ENCODE measurements at regions not wholly inside any gene's neighbourhood (a gene's known extent, or its start where the extent isn't known, plus 50 kb on each side); places are given as distances from the start of the nearest gene placed in this dataset.

DNA sequence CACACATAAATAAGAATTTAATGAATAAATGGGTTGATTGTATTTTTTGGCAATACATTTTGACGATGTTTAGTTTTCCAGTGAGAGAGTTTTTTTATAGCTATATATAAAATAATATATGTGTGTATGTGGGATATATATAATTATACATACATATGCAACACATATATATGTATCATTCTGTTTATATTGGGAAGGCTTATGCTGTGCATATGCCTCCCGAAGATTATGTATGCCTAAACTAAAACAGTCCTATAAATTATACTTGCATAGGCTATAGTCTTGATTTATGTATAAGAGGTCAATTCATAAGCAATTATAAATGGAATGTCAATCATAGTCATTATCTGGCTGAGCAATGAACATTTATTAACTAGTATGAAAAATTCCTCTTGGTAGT, 151.3 kb upstream of the HMHB1 start:
- in situ Hi-C loops (cut with HindIII; ENCODE audit: low sequenced_read_pairs), result no loop called here
- no peak overlapping the region for H3K4me3 ChIP-seq (ENCODE audit: low read depth, low read length)
- TF ChIP-seq, protein P1, sequence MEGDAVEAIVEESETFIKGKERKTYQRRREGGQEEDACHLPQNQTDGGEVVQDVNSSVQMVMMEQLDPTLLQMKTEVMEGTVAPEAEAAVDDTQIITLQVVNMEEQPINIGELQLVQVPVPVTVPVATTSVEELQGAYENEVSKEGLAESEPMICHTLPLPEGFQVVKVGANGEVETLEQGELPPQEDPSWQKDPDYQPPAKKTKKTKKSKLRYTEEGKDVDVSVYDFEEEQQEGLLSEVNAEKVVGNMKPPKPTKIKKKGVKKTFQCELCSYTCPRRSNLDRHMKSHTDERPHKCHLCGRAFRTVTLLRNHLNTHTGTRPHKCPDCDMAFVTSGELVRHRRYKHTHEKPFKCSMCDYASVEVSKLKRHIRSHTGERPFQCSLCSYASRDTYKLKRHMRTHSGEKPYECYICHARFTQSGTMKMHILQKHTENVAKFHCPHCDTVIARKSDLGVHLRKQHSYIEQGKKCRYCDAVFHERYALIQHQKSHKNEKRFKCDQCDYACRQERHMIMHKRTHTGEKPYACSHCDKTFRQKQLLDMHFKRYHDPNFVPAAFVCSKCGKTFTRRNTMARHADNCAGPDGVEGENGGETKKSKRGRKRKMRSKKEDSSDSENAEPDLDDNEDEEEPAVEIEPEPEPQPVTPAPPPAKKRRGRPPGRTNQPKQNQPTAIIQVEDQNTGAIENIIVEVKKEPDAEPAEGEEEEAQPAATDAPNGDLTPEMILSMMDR (IDR thresholded peaks at IDR 0.05; ENCODE audit: low read depth, low read length, missing control alignments), result no peak
- DNase-seq (ENCODE audit: low read depth), result no peak

DNA sequence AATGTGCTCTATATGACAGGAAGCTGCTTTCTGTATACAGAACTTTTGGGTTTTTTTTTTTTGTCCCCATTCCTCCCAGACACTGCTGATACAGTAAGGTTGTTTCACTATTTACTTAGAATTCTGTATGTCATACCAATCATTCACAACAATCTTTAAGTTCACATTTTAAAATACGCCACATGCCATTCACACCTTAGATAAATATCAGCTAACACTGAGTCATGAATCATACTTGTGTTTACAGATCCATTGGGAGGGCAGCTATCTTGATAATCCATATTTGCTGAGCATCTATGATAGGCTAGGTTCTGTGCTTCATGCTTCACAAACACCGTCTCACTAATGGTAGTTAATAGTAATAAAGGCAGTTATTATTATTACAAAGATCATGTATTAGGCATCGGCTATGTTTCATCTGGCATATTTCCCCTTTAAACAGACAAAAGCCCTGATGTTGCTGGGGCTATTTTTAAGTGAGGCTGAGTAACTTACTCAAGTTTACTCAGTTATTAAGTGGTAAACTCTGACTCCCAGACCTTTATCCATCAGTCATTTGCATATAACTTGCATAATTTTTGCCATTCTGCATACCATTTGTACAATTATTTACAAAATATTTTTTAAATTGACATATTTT, 152.2 kb upstream of the HMHB1 start:
- DNase-seq (ENCODE audit: low read depth), result no peak
- in situ Hi-C loops (cut with HindIII; ENCODE audit: low sequenced_read_pairs), result no loop called here
- TF ChIP-seq, protein P1 (IDR thresholded peaks at IDR 0.05; ENCODE audit: low read depth, low read length, missing control alignments), result no peak
- H3K4me3 ChIP-seq (ENCODE audit: low read depth, low read length), result no peak overlapping the region

DNA sequence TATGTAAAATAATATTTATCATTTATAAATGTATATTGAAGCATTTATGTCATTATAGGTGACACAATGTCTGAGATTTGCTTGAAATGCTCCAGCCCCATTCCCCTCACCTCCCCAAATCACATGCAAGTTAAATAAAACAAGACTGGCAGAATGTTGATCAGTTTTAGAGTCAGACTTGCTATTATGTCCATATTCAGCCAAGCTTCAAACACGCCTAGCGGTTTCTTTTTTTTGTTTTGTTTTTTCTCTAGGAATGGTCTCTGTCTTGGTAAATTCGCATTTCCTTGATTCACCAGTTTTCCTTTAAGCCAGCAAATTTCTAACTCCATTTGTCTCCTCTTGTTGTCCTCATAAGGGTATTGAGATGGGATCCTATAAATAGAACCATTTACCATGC, 153.0 kb upstream of the HMHB1 start:
- in situ Hi-C loops (cut with HindIII; ENCODE audit: low sequenced_read_pairs), result no loop called here
- DNase-seq (ENCODE audit: low read depth), result no peak
- TF ChIP-seq, protein P1 (IDR thresholded peaks at IDR 0.05; ENCODE audit: low read depth, low read length, missing control alignments), result no peak
- H3K4me3 ChIP-seq (ENCODE audit: low read depth, low read length), result no peak overlapping the region

DNA sequence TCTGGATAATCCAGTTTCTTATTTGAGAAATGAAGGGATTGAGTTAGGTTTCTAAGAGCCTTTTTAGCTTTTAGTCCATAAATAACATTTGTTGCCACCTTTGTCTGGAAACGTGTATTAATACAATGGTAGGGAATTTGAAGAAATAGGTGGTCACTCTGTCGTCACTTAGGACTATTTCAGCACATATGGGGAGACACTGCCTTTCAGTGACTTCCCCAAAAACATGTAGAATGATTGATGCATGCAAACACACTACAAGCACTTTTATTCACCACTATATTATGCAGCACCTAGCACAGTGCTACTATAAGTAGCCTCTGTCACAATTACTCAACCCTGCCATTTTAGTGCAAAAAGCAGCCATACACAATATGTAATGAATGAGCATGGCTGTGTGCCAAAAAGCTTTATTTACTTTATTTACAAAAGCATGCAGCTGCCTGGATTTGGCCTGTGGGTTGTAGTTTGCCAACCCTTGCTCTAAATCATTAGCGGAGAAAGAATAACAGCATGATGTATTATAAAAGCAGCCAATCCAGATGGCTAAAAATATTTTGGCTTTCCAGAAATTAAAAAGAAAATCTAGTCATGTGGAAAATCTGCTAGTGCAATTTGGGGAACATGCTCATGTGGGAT, 154.2 kb upstream of the HMHB1 start:
- in situ Hi-C loops (cut with HindIII; ENCODE audit: low sequenced_read_pairs), result no loop called here
- TF ChIP-seq, protein P1 (IDR thresholded peaks at IDR 0.05; ENCODE audit: low read depth, low read length, missing control alignments), result no peak
- H3K4me3 ChIP-seq (ENCODE audit: low read depth, low read length), result no peak overlapping the region
- no peak for DNase-seq (ENCODE audit: low read depth)

DNA sequence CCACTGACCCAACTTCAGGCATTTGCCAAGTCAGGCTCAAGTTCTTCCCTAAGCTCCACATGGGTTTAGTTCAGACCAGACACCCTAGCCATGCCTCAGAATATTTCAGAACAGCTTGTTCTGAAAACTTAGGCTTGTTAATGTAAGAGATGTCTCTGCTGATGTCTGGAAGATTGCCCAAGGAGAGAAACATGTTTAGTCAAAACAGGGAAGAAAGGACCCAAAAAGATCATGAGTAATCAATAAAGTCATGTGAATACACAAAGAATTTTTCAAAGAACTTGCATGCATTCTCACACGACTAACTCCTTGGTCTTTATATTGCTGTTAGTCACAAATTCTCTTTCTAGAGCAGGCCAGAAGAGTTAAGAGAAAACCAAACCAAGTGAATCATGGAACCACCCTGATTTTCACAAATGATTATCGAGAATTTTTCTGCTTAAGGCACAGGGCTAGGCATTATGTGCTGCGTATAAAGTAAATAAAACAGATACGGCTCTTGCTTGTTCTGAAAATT, 158.1 kb upstream of the HMHB1 start:
- in situ Hi-C loops (cut with HindIII; ENCODE audit: low sequenced_read_pairs), result no loop called here
- no peak for DNase-seq (ENCODE audit: low read depth)
- TF ChIP-seq, protein P1 (IDR thresholded peaks at IDR 0.05; ENCODE audit: low read depth, low read length, missing control alignments), result no peak

DNA sequence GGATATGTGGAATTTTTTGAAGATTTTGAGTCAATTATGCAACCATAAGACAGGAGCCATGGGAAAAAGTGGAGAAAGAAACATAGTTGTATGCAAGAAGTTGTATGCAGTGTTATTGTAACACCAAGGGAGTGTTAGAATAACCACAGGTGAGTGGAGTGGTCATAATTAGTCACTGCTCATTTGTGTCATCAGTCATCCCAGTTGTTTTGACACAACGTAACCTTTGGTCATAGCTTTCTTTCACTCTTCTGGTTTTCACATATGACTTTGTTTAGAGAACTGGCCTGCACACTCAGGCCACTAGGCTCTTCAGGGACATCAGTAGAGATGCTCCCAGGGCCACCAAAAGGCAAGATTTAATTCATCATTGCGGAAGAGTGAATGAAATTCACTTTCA, 158.7 kb upstream of the HMHB1 start:
- TF ChIP-seq, protein P1 (IDR thresholded peaks at IDR 0.05; ENCODE audit: low read depth, low read length, missing control alignments), result no peak
- no peak overlapping the region for H3K4me3 ChIP-seq (ENCODE audit: low read depth, low read length)
- no peak for DNase-seq (ENCODE audit: low read depth)
- in situ Hi-C loops (cut with HindIII; ENCODE audit: low sequenced_read_pairs), result no loop called here

More for the DNA sequence above, 158.1 kb upstream of the HMHB1 start:
- H3K4me3 ChIP-seq (ENCODE audit: low read depth, low read length), result no peak overlapping the region
